Neural progenitor cell (in vitro differentiated cells): ENCODE measurements at regions not wholly inside any gene's neighbourhood (a gene's known extent, or its start where the extent isn't known, plus 50 kb on each side); places are given as distances from the start of the nearest gene placed in this dataset.

ENCODE experiments used
- DNase-seq: peaks from one replicate; pipeline ENCODE4 v3.0.0-alpha.2; 2016; ENCODE audit warnings: low spot score
- H2AFZ ChIP-seq: fragments of 200-600 bp; sonication (generic); replicated peaks from 2 replicates; pipeline ENCODE4 v1.6.1; 2016; ENCODE audit warnings: antibody characterized with exemption
- H3F3A ChIP-seq: fragments of 200-600 bp; sonication (generic); 2 replicates; pipeline ENCODE4 v1.6.1; 2016; ENCODE audit warnings: antibody characterized with exemption, low read depth
- H3K27ac ChIP-seq: fragments of 200-600 bp; sonication (generic); 2 replicates; pipeline ENCODE4 v1.5.1; 2016; ENCODE audit warnings: mild to moderate bottlenecking
- H3K27me3 ChIP-seq: fragments of 200-600 bp; sonication (generic); 2 replicates; pipeline ENCODE4 v1.6.1; 2016; ENCODE audit warnings: mild to moderate bottlenecking, moderate library complexity
- H3K36me3 ChIP-seq: fragments of 200-600 bp; sonication (generic); 2 replicates; pipeline ENCODE4 v1.5.1; 2016
- H3K4me1 ChIP-seq: fragments of 200-600 bp; sonication (generic); 2 replicates; pipeline ENCODE4 v1.6.1; 2016; ENCODE audit warnings: mixed run types
- H3K4me2 ChIP-seq: fragments of 200-600 bp; sonication (generic); 2 replicates; pipeline ENCODE4 v1.6.1; 2016
- H3K4me3 ChIP-seq: fragments of 200-600 bp; sonication (generic); 2 replicates; pipeline ENCODE4 v1.5.1; 2016
- H3K79me2 ChIP-seq: fragments of 200-600 bp; sonication (generic); 2 replicates; pipeline ENCODE4 v1.6.1; 2016; ENCODE audit warnings: low read depth
- H3K9ac ChIP-seq: fragments of 200-600 bp; sonication (generic); 2 replicates; pipeline ENCODE4 v1.6.1; 2016
- H3K9me3 ChIP-seq: fragments of 200-600 bp; sonication (generic); 2 replicates; pipeline ENCODE4 v1.5.1; 2016; ENCODE audit warnings: low read depth
- H4K20me1 ChIP-seq: fragments of 200-600 bp; sonication (generic); 2 replicates; pipeline ENCODE4 v1.6.1; 2016; ENCODE audit warnings: low read depth
- H3K27ac Mint-ChIP-seq: 3 replicates; pipeline ENCODE4 v1.8.0; 2021; ENCODE audit warnings: mixed read lengths
- H3K27me3 Mint-ChIP-seq: 2 replicates; pipeline ENCODE4 v1.8.0; 2022; ENCODE audit warnings: low read depth, mild to moderate bottlenecking, inconsistent platforms, moderate library complexity, mixed read lengths; ENCODE audit not compliant: insufficient read depth
- H3K36me3 Mint-ChIP-seq: 3 replicates; pipeline ENCODE4 v1.8.0; 2021; ENCODE audit warnings: mixed read lengths
- H3K4me1 Mint-ChIP-seq: 3 replicates; pipeline ENCODE4 v1.8.0; 2021; ENCODE audit warnings: mixed read lengths
- H3K4me3 Mint-ChIP-seq: 3 replicates; pipeline ENCODE4 v1.8.0; 2021; ENCODE audit warnings: mild to moderate bottlenecking, moderate library complexity, mixed read lengths
- H3K9me3 Mint-ChIP-seq: 3 replicates; pipeline ENCODE4 v1.8.0; 2020; ENCODE audit warnings: mixed read lengths
- EZH2 ChIP-seq: fragments of 200-600 bp; sonication (generic); IDR thresholded peaks from 2 replicates; pipeline ENCODE4 v1.6.1; 2017; ENCODE audit warnings: antibody characterized with exemption, mild to moderate bottlenecking, moderate library complexity
- EZH2phosphoT487 ChIP-seq: fragments of 200-600 bp; sonication (generic); IDR thresholded peaks from 2 replicates; pipeline ENCODE4 v1.6.1; 2017; ENCODE audit warnings: antibody characterized with exemption
- TF ChIP-seq, protein P1 (sequence below): fragments of 200-600 bp; sonication (generic); IDR thresholded peaks from 2 replicates; pipeline ENCODE4 v1.5.1; 2017; ENCODE audit warnings: antibody characterized with exemption, mild to moderate bottlenecking

- DNase-seq, result no peak
- Mint-ChIP-seq H3K4me3 (no peak overlapping the region), H3K4me1 (no peaks in the 10 kb centered on the region), H3K36me3 (no peaks in the 10 kb centered on the region), H3K27me3 (peaks cover 7% of the 10 kb centered on the region), H3K27ac (no peak overlapping the region), H3K9me3 (peaks cover 6% of the 10 kb centered on the region)
- Histone ChIP-seq H3K27ac (no peak overlapping the region), H3K9me3 (no peaks in the 10 kb centered on the region), H3F3A (no peaks in the 10 kb centered on the region), H3K4me1 (no peaks in the 10 kb centered on the region), H2AFZ (no peak overlapping the region), H3K9ac (no peak overlapping the region), H3K36me3 (no peaks in the 10 kb centered on the region), H3K4me3 (no peak overlapping the region), H3K4me2 (no peak overlapping the region), H3K79me2 (no peaks in the 10 kb centered on the region), H3K27me3 (no peaks in the 10 kb centered on the region), H4K20me1 (no peaks in the 10 kb centered on the region)
- TF ChIP-seq EZH2 (no peak), EZH2phosphoT487 (no peak)
- TF ChIP-seq, protein P1, sequence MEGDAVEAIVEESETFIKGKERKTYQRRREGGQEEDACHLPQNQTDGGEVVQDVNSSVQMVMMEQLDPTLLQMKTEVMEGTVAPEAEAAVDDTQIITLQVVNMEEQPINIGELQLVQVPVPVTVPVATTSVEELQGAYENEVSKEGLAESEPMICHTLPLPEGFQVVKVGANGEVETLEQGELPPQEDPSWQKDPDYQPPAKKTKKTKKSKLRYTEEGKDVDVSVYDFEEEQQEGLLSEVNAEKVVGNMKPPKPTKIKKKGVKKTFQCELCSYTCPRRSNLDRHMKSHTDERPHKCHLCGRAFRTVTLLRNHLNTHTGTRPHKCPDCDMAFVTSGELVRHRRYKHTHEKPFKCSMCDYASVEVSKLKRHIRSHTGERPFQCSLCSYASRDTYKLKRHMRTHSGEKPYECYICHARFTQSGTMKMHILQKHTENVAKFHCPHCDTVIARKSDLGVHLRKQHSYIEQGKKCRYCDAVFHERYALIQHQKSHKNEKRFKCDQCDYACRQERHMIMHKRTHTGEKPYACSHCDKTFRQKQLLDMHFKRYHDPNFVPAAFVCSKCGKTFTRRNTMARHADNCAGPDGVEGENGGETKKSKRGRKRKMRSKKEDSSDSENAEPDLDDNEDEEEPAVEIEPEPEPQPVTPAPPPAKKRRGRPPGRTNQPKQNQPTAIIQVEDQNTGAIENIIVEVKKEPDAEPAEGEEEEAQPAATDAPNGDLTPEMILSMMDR, result no peak
These were observed 1180.6 kb upstream of the AUTS2 start for GRCh38 chr7:68417659-68418058.

GRCh38 chr7:68420342-68421192, 1177.7 kb upstream of the AUTS2 start:
- H4K20me1 ChIP-seq, result no peaks in the 10 kb centered on the region
- H3K27me3 Mint-ChIP-seq, result peaks cover 8% of the 10 kb centered on the region
- H3K4me3 ChIP-seq, result no peak overlapping the region
- no peak overlapping the region for H3K9ac ChIP-seq
- peaks cover 11% of the 10 kb centered on the region for H3F3A ChIP-seq
- H3K9me3 ChIP-seq, result no peaks in the 10 kb centered on the region
- no peak for DNase-seq
- no peak overlapping the region for H2AFZ ChIP-seq
- H3K36me3 ChIP-seq, result no peaks in the 10 kb centered on the region
- peaks cover 3% of the 10 kb centered on the region for H3K9me3 Mint-ChIP-seq
- no peak overlapping the region for H3K4me2 ChIP-seq
- no peaks in the 10 kb centered on the region for H3K79me2 ChIP-seq
- H3K4me3 Mint-ChIP-seq, result no peak overlapping the region
- H3K36me3 Mint-ChIP-seq, result no peaks in the 10 kb centered on the region
- no peaks in the 10 kb centered on the region for H3K27me3 ChIP-seq
- no peak overlapping the region for H3K27ac ChIP-seq
- H3K4me1 ChIP-seq, result peaks cover 19% of the 10 kb centered on the region
- H3K27ac Mint-ChIP-seq, result no peak overlapping the region
- TF ChIP-seq EZH2 (no peak), EZH2phosphoT487 (no peak)
- TF ChIP-seq, protein P1, result no peak
- H3K4me1 Mint-ChIP-seq, result peaks cover 11% of the 10 kb centered on the region

- TF ChIP-seq EZH2 (no peak), EZH2phosphoT487 (no peak)
- TF ChIP-seq, protein P1, result no peak
- Mint-ChIP-seq H3K36me3 (no peaks in the 10 kb centered on the region), H3K27me3 (peaks cover 11% of the 10 kb centered on the region), H3K27ac (no peak overlapping the region), H3K4me3 (no peak overlapping the region), H3K4me1 (peaks cover 11% of the 10 kb centered on the region), H3K9me3 (peaks cover 3% of the 10 kb centered on the region)
- no peak overlapping the region for H3K4me2 ChIP-seq
- H2AFZ ChIP-seq, result no peak overlapping the region
- H3K27ac ChIP-seq, result no peak overlapping the region
- H3K4me3 ChIP-seq, result no peak overlapping the region
- H3F3A ChIP-seq, result peaks cover 11% of the 10 kb centered on the region
- no peak for DNase-seq
- no peaks in the 10 kb centered on the region for H3K79me2 ChIP-seq
- H3K9me3 ChIP-seq, result no peaks in the 10 kb centered on the region
- H3K36me3 ChIP-seq, result no peaks in the 10 kb centered on the region
- H3K27me3 ChIP-seq, result no peaks in the 10 kb centered on the region
- H3K9ac ChIP-seq, result no peak overlapping the region
- peaks cover 19% of the 10 kb centered on the region for H3K4me1 ChIP-seq
- H4K20me1 ChIP-seq, result no peaks in the 10 kb centered on the region
These were observed 1176.6 kb upstream of the AUTS2 start for GRCh38 chr7:68421712-68422111.
